ENCODE measurements at regions not wholly inside any gene's neighbourhood (a gene's known extent, or its start where the extent isn't known, plus 50 kb on each side); places are given as distances from the start of the nearest gene placed in this dataset.
A peak's percentile ranks its signal among the peaks of the same experiment; 100 is the strongest.

- no peak overlapping the region for H3K4me3 ChIP-seq
- peaks cover 0 to 9% of the 10 kb centered on the region in 2 donors for H3K4me1 ChIP-seq
- intact Hi-C loops (cut with DNase I), result loop anchor here in 1 of 2 donors (5.0 to 10.0 kb wide), 2 partner anchors 173 to 320 kb away; no protein-coding TSS in a partner anchor
- no peaks in the 10 kb centered on the region for H3K9me3 ChIP-seq
- H3K27ac ChIP-seq, result no peak overlapping the region
- DNase-seq, result no peak
- no peak for ATAC-seq
- H3K36me3 ChIP-seq, result no peaks in the 10 kb centered on the region
- H3K27me3 ChIP-seq, result no peaks in the 10 kb centered on the region
- TF ChIP-seq, protein P1, sequence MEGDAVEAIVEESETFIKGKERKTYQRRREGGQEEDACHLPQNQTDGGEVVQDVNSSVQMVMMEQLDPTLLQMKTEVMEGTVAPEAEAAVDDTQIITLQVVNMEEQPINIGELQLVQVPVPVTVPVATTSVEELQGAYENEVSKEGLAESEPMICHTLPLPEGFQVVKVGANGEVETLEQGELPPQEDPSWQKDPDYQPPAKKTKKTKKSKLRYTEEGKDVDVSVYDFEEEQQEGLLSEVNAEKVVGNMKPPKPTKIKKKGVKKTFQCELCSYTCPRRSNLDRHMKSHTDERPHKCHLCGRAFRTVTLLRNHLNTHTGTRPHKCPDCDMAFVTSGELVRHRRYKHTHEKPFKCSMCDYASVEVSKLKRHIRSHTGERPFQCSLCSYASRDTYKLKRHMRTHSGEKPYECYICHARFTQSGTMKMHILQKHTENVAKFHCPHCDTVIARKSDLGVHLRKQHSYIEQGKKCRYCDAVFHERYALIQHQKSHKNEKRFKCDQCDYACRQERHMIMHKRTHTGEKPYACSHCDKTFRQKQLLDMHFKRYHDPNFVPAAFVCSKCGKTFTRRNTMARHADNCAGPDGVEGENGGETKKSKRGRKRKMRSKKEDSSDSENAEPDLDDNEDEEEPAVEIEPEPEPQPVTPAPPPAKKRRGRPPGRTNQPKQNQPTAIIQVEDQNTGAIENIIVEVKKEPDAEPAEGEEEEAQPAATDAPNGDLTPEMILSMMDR (IDR thresholded peaks at IDR 0.05), result no peak
These were observed 317.3 kb downstream of the GADD45G start for GRCh38 chr9:89922099-89922498.

DNA sequence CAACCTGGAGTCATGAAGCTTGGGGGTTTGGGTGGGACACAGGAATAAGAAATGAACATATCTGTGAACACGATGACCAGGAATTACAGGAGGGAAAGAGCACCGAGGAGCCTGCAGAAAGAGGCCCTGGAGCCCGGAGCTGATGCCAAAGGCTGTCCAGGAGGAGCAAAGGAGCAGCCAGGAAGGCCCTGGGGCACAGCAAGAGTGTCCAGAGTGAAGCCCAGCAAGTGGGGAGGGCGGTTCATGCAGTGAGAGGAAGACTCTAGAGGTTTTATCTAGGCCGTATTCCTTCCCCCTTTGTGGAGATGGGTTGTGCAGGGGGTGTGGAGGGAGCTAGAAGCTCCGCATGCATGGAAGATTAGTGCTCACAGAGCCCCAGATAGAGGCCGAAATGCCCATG lies 318.4 kb downstream of the GADD45G start:
- H3K36me3 ChIP-seq, result no peaks in the 10 kb centered on the region
- no peak overlapping the region for H3K27ac ChIP-seq
- DNase-seq (no peak), ATAC-seq (no peak)
- TF ChIP-seq, protein P1 (IDR thresholded peaks at IDR 0.05), result no peak
- no peaks in the 10 kb centered on the region for H3K9me3 ChIP-seq
- intact Hi-C loops (cut with DNase I), result loop anchor here in 1 of 2 donors (5.0 to 10.0 kb wide), 2 partner anchors 172 to 321 kb away; no protein-coding TSS in a partner anchor
- H3K27me3 ChIP-seq, result no peaks in the 10 kb centered on the region
- H3K4me1 ChIP-seq, result peaks cover 0 to 10% of the 10 kb centered on the region in 2 donors
- H3K4me3 ChIP-seq, result no peak overlapping the region

DNA sequence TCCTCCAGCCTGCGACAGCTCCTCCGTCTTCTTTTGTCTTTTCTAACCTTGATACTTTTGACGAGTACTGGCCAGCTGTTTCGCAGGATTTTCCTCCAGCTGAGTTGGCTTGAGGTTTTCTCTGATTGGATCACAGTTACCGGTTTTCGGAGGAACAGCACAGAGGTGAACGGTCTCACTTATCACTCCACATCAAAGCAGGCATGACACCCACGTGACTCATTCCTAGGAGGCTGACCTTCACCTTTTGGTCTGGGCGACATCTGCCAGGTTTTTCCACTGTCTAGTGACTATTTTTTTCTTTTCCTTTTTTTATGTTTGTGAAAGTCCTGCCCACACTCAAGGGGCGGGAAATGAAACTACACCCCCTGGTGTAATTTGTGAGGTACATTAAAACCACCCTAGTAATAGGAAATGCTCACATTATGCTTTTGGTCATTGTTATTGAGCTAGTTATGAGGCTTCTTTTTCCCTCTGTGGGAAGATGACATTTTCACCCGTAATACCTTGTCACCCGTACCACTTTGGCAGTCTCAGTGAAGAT lies 319.2 kb downstream of the GADD45G start:
- H3K4me1 ChIP-seq, result peaks cover 0 to 10% of the 10 kb centered on the region in 2 donors
- H3K36me3 ChIP-seq, result no peaks in the 10 kb centered on the region
- intact Hi-C loops (cut with DNase I), result loop anchor here in 1 of 2 donors (5.0 to 10.0 kb wide), 2 partner anchors 171 to 322 kb away; no protein-coding TSS in a partner anchor
- no peak overlapping the region for H3K4me3 ChIP-seq
- H3K27me3 ChIP-seq, result no peaks in the 10 kb centered on the region
- no peak overlapping the region for H3K27ac ChIP-seq
- no peak for ATAC-seq
- no peaks in the 10 kb centered on the region for H3K9me3 ChIP-seq
- TF ChIP-seq, protein P1 (IDR thresholded peaks at IDR 0.05), result no peak
- DNase-seq, result no peak

DNA sequence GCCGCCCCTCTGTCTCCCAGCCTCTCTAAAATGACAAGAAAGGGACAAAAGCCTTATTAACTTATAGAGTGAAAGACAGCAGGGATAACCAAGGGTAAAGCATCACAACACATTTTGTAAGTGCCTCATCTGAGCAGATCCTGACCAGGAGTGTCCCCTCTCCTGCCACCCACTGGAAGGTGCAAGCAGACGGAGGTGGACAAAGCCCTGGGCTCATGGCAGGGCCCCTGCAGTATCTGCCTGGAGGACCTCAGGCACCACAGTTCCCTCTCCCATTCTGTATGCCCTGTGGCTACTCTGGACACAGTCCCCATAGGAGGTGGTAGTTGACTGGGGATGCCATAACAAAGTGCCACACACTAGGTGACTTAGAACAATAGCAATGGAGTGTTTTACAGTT lies 319.8 kb downstream of the GADD45G start:
- no peaks in the 10 kb centered on the region for H3K27me3 ChIP-seq
- ATAC-seq, result no peak
- intact Hi-C loops (cut with DNase I), result loop anchor here in 1 of 2 donors (5.0 to 10.0 kb wide), 2 partner anchors 170 to 322 kb away; no protein-coding TSS in a partner anchor
- peaks cover 0 to 10% of the 10 kb centered on the region in 2 donors for H3K4me1 ChIP-seq
- H3K9me3 ChIP-seq, result no peaks in the 10 kb centered on the region
- TF ChIP-seq, protein P1 (IDR thresholded peaks at IDR 0.05), result no peak
- no peak for DNase-seq
- H3K4me3 ChIP-seq, result no peak overlapping the region
- H3K36me3 ChIP-seq, result no peaks in the 10 kb centered on the region
- H3K27ac ChIP-seq, result no peak overlapping the region

- DNase-seq, result no peak
- H3K4me1 ChIP-seq, result peaks cover 9 to 10% of the 10 kb centered on the region in 2 donors
- H3K27me3 ChIP-seq, result no peaks in the 10 kb centered on the region
- intact Hi-C loops (cut with DNase I), result loop anchor here in 1 of 2 donors (10.0 kb wide), 1 partner anchor 169 kb away; no protein-coding TSS in a partner anchor
- TF ChIP-seq, protein P1 (IDR thresholded peaks at IDR 0.05), result no peak
- no peak overlapping the region for H3K4me3 ChIP-seq
- H3K27ac ChIP-seq, result no peak overlapping the region
- ATAC-seq, result peak; percentile 20
- no peaks in the 10 kb centered on the region for H3K9me3 ChIP-seq
- no peaks in the 10 kb centered on the region for H3K36me3 ChIP-seq
These were observed 321.4 kb downstream of the GADD45G start for GRCh38 chr9:89926167-89926566.
